Iris pigment epithelial cell (primary cell): ENCODE measurements at regions not wholly inside any gene's neighbourhood (a gene's known extent, or its start where the extent isn't known, plus 50 kb on each side); places are given as distances from the start of the nearest gene placed in this dataset.

ENCODE experiments used
- DNase-seq: peaks from one replicate; pipeline ENCODE4 v3.0.0-alpha.2; 2011; ENCODE audit warnings: low read depth

DNA sequence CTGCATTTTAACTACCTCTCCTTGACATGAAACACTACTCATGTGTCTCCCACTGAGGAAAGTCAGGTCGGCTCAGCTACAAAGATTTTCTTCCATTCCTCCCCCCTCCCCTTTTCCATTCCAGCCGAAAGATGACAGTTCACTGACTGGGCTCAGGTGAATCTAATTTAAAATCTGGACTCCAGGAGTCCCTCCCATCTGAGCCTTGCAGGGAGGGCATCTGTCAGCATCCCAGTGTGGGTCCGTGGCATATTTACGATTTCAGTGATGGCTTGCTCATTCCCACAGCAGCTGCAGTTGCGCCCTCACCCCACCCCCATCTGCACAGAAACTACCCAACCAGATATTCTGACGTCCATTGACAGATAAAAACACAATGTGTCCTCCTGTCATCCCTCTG is 153.7 kb upstream of the ARRDC4 start:
- no peak for DNase-seq

DNA sequence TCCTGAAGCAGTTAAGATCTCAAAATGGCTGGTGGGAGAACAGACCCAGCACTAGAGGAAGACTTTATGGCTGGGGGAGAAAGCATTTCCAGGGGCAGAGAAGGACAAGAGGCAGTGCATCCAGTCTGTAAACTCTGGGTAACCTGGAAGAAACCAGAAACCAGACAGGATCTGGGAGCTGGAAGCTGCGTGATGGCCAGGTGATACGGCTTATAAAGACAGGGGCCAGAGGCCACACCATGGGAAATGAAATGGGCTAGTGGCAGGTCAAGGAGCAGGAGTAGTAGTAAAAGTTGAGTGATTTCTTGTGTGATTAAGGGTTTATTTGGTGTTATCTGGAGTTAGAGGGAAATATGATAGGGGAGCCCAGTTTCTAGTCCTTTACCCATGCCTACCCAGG is 144.7 kb upstream of the ARRDC4 start:
- no peak for DNase-seq

DNA sequence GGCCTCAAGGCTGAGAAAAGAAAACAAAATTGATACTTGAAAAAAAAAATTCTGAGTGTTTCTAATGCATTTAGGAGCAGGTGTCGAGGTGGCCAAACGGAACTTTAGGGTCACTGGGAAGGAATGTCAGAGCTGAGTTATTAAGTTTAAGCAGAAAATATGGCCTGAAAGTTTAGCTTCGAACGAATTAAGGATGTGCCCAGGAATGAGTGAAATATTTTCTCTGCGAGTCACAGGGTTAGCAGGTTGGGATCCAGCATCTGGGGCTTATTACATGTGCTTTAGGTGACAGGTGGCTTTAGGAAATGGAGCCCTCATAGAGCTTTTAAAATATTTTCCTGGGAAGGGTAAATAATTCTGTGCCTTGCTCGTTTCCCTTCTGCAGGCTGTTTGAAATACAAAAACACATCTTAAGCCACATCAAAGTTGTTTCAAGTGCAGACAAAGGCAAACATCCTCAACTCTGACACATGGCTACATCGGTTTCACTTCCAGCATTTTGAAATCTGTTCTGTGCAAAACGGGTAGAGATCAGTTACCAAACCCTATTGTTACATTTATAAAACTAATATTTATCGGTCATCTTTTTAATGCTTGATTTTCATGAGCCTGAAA is 143.1 kb upstream of the ARRDC4 start:
- no peak for DNase-seq

- DNase-seq = no peak
These were observed 124.5 kb upstream of the ARRDC4 start for GRCh38 chr15:97836003-97836402.

- no peak for DNase-seq
These were observed 122.6 kb upstream of the ARRDC4 start for GRCh38 chr15:97837896-97838295.

DNA sequence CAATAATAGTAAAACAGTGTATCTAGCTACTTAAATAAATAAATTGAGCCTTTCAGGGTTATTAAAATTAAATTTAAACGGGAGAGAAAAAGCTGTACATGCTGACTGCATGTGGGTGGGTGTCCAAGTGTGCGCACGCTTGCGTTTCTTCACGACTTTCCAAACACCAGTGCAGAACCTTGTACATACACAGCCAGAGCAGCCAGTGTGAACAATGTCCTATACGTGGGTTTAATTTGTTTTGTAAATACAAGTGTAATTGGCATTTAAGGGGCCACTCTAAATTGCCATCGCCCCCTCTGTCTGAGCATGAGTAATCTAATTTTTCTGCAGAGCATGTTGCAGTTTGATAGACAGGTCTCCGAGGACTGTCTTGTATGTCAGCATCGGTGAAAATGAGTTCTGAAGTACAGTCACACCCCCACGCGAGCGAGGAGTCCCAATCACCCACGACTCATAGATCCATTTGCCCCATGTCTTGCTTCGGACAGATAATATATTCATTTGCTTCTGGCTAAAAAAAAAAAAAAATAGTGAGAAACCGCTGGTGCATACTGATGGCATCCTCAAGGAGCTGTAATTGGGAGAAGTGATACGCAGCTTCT is 121.8 kb upstream of the ARRDC4 start:
- no peak for DNase-seq

DNA sequence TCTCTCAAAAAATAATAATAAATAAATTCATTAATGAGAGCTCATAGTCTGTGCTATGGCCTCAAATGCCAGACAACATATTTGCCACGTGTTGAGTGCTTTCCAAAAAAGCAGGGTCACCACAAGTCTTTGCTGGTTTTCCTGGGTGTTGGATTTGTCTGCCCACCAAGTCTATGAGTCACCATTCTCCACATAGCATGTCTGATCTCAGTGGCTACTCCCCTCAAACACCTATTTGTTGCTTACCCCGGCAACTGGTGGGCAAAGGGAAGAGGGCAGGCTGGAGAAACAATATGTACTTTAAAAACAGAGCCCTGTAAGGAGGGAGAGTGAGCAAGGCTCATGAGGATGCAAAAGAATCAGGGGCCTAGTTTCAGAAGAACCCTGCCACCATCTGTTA is 120.0 kb upstream of the ARRDC4 start:
- no peak for DNase-seq

DNA sequence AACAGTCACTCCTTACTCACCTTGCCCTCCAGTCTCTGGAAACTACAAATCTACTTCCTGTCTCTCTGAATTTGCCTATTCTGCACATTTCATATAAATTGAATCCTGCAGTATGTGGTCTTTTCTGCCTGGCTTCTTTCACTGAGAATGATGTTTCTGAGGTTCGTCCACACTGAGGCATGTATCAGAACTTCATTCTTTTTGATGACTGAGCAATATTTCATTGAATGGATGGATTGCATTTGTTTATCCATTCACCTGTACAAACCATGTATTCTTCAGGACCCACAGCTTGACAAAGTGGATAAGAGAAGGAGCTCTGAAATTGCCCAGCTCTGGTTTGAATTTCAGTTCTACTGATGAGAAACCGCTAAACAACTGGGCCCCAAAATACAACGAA is 118.9 kb upstream of the ARRDC4 start:
- DNase-seq = no peak

DNA sequence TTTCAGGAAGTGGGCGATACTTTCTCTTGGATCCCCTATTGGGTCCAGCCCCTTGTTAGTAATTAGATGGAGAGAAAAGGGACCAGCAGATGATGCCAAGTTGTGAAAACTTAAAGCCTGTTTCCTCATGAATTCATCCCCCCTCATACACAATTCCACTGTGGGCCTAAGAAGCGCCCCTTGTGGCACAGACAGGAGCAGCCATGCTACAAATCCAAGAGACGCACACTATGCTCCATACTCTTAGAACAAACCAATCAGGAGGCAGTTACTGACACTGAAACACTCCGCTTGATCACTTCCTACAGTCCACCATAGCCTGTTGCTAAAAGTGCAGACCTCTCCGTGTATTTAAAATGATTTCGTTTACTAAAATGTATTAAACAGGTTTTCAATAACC is 111.3 kb upstream of the ARRDC4 start:
- DNase-seq = no peak

- DNase-seq = no peak
These were observed 102.2 kb upstream of the ARRDC4 start for GRCh38 chr15:97858296-97858695.

- no peak for DNase-seq
These were observed 98.8 kb upstream of the ARRDC4 start for GRCh38 chr15:97861529-97862260.

DNA sequence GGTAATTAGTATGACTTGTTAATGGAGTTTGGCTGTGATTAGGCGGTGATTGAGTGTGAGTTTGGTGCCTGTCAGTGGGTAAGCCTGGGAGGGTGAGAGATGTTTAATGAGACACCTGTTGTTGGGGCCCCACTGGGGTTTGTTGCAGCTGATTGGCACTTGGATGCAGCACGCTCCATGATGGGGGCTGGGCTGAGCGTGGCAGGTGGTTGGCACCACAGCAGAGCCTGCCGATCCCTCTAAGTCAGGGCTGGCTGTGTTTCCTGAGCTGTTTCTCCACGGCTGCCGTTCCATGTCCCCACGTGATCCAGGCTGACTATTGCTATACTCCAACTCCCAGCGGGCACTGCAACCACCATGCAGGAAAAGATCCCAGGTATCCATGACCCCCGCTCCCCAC is 93.5 kb upstream of the ARRDC4 start:
- DNase-seq = no peak

GRCh38 chr15:97867870-97868269 is 92.6 kb upstream of the ARRDC4 start:
- DNase-seq = no peak

DNA sequence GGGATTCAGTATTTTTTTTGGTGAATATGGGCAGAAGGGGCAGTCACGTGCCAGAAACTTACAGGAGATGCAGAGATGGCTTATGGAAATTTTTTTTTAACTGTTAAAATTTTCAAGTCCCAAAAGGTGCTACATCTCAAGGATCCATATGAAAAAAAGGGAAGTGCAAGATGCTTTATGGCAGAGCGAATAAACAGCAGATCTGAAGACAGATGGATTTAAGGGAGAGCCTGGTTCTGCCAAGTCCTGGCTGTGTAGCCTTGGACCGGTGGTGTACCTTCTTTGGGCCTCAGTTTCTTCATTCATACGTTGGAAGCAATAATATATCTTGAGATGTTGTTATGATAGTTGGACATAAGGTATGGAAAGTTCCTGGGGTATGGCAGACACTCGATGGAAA is 91.5 kb upstream of the ARRDC4 start:
- no peak for DNase-seq

DNA sequence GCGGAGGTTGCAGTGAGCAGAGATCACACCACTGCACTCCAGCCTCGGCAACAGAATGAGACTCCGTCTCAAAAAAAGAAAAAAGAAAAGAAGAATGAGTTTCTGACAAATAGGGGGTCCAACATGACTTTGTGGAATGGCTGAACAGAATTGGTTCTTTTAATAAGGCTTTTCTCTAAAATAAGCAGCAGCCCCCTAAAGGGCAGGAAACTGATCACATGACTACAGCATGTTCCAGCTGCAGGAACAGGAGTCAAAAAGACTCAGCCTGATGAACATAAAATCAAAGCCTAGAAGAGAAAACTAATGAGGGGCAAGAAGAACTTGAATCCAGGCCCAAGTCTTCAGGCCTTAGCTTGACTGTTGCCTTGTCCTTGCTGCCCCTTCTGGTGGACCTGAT is 89.7 kb upstream of the ARRDC4 start:
- DNase-seq = no peak

GRCh38 chr15:97874139-97874538 is 86.4 kb upstream of the ARRDC4 start:
- no peak for DNase-seq

DNA sequence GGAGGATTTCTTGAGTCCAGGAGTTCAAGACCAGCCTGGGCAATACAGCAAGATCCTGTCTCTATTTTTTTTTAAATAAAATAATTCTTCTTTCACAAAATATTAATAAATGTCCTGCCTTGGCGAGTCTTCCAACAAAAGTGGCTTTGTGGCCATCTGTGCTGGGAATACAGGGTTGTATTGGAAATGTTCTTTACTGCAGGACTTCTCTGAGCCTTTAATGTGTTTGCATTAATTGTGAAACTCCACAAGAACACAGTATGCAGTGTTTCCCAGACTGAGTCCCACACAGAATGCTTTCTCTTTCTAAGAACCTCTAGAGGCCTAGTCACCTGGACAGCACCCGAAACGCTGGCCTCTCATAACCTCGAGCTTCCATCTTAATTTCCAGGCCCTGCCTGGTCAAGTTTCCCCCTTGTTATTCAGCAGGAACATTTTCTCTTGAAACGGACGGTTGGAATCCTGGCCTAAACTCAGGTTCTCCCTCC is 85.4 kb upstream of the ARRDC4 start:
- no peak for DNase-seq

- no peak for DNase-seq
These were observed 84.8 kb upstream of the ARRDC4 start for GRCh38 chr15:97875513-97876280.

GRCh38 chr15:97876281-97876675 is 84.2 kb upstream of the ARRDC4 start:
- no peak for DNase-seq

- no peak for DNase-seq
These were observed 79.0 kb upstream of the ARRDC4 start for GRCh38 chr15:97881346-97881965.

DNA sequence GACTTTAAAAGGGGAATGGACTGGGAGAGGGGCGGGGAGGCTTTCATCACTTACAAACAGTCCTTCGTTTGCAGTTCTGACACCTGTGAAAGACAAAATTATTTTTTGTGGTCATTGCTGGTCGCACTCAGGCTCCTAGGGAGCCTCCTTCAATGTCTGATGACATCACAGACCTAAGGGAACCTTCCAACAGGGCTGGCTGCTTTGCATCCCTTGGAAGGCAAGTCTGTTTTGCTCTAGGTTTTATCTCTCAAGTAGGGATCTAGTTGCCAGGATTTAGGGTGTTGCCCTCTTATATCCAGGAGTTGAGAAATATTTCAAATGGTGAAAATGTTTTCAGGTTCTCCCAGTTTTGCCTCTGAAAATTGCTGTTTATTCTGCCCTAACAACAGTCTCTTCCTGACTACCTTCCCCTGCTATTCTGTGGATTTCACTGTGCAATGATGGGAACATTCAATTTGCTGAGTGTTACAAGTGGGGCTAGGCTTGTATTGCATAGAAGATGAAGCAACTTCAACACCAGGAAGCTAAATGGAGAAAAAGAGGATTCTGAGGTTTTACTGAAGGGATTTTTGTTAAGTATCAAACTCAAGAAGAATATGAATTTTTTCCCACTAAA is 75.9 kb upstream of the ARRDC4 start:
- DNase-seq = no peak

GRCh38 chr15:97890307-97890706 is 70.2 kb upstream of the ARRDC4 start:
- DNase-seq = no peak
